Ishikawa (cell line): ENCODE measurements at regions not wholly inside any gene's neighbourhood (a gene's known extent, or its start where the extent isn't known, plus 50 kb on each side); places are given as distances from the start of the nearest gene placed in this dataset.

Source experiments
- CREB1 ChIP-seq: IDR thresholded peaks from 2 replicates; pipeline ENCODE4 v1.6.1; 2012; ENCODE audit warnings: low read depth
- EGR1 ChIP-seq: IDR thresholded peaks from 2 replicates; pipeline ENCODE4 v1.6.1; 2012
- EP300 ChIP-seq: IDR thresholded peaks from 2 replicates; pipeline ENCODE4 v1.6.1; 2012; ENCODE audit warnings: borderline replicate concordance
- FOXM1 ChIP-seq: IDR thresholded peaks from 2 replicates; pipeline ENCODE4 v1.6.1; 2012; ENCODE audit warnings: low read depth, borderline replicate concordance
- MAX ChIP-seq: IDR thresholded peaks from 2 replicates; pipeline ENCODE4 v1.6.1; 2012
- RAD21 ChIP-seq: IDR thresholded peaks from 2 replicates; pipeline ENCODE4 v1.6.1; 2012; ENCODE audit warnings: low read depth
- REST ChIP-seq: IDR thresholded peaks from 2 replicates; pipeline ENCODE4 v1.6.1; 2012; ENCODE audit warnings: low read depth, mild to moderate bottlenecking

GRCh38 chr20:58099291-58099935 lies 129.0 kb downstream of the ANKRD60 start:
- TF ChIP-seq FOXM1 (no peak), EP300 (no peak), REST (no peak), CREB1 (no peak), MAX (no peak), RAD21 (no peak), EGR1 (no peak)
